SK-N-SH treated with all-trans-retinoic acid at 6 μM for 48 hours (cell line): ENCODE measurements at regions not wholly inside any gene's neighbourhood (a gene's known extent, or its start where the extent isn't known, plus 50 kb on each side); places are given as distances from the start of the nearest gene placed in this dataset.

Experiments used
- ATAC-seq: fragments of 200-7000 bp; cut with Tn5 transposase; 3 replicates; pipeline ENCODE4 v1.9.1; 2020; ENCODE audit warnings: mild to moderate bottlenecking, moderate library complexity
- ARNTL ChIP-seq: fragments of 450-650 bp; formaldehyde crosslinking; IDR thresholded peaks from 2 replicates; pipeline ENCODE4 v1.5.0; 2020; ENCODE audit warnings: low read depth, mild to moderate bottlenecking, moderate library complexity, borderline replicate concordance
- BACH2 ChIP-seq: fragments of 250-450 bp; sonication (Bioruptor Pico); IDR thresholded peaks from 2 replicates; pipeline ENCODE4 v1.9.0; 2021; ENCODE audit warnings: mild to moderate bottlenecking, borderline replicate concordance
- CSDC2 ChIP-seq: fragments of 250-450 bp; sonication (Bioruptor Pico); IDR thresholded peaks from 2 replicates; pipeline ENCODE4 v1.5.0; 2020; ENCODE audit warnings: mild to moderate bottlenecking, moderate library complexity
- ESRRG ChIP-seq: fragments of 250-450 bp; sonication (Bioruptor Pico); IDR thresholded peaks from 2 replicates; pipeline ENCODE4 v1.6.1; 2021; ENCODE audit warnings: mild to moderate bottlenecking
- GLIS3 ChIP-seq: fragments of 250-450 bp; sonication (Bioruptor Pico); IDR thresholded peaks from 2 replicates; pipeline ENCODE4 v1.5.0; 2020; ENCODE audit warnings: mild to moderate bottlenecking, moderate library complexity
- ISL1 ChIP-seq: fragments of 250-450 bp; sonication (Bioruptor Pico); IDR thresholded peaks from 2 replicates; pipeline ENCODE4 v2.1.2; 2022; ENCODE audit warnings: mild to moderate bottlenecking, moderate library complexity
- OSR1 ChIP-seq: fragments of 250-450 bp; sonication (Bioruptor Pico); IDR thresholded peaks from 2 replicates; pipeline ENCODE4 v1.8.0; 2022; ENCODE audit warnings: moderate library complexity, mild to moderate bottlenecking, inconsistent platforms
- POU6F1 ChIP-seq: fragments of 250-450 bp; sonication (Bioruptor Pico); IDR thresholded peaks from 2 replicates; pipeline ENCODE4 v1.8.0; 2021; ENCODE audit warnings: low read depth, mild to moderate bottlenecking, moderate library complexity, borderline replicate concordance
- PPARA ChIP-seq: fragments of 250-450 bp; sonication (Bioruptor Pico); IDR thresholded peaks from 2 replicates; pipeline ENCODE4 v1.5.0; 2020; ENCODE audit warnings: mild to moderate bottlenecking, borderline replicate concordance
- TCF4 ChIP-seq: fragments of 250-450 bp; sonication (Bioruptor Pico); IDR thresholded peaks from 2 replicates; pipeline ENCODE4 v1.8.0; 2021; ENCODE audit warnings: mild to moderate bottlenecking, moderate library complexity, borderline replicate concordance
- TOX ChIP-seq: fragments of 250-450 bp; sonication (Bioruptor Pico); IDR thresholded peaks from 2 replicates; pipeline ENCODE4 v1.8.0; 2021; ENCODE audit warnings: mild to moderate bottlenecking, moderate library complexity, borderline replicate concordance
- ZC3H10 ChIP-seq: fragments of 250-450 bp; sonication (Bioruptor Pico); IDR thresholded peaks from 2 replicates; pipeline ENCODE4 v1.5.1; 2021; ENCODE audit warnings: mild to moderate bottlenecking, moderate library complexity
- ZFP3 ChIP-seq: fragments of 250-450 bp; sonication (Bioruptor Pico); IDR thresholded peaks from 2 replicates; pipeline ENCODE4 v1.5.0; 2020; ENCODE audit warnings: mild to moderate bottlenecking, moderate library complexity
- ZFP30 ChIP-seq: fragments of 450-650 bp; formaldehyde crosslinking; IDR thresholded peaks from 2 replicates; pipeline ENCODE4 v1.5.0; 2022; ENCODE audit warnings: mild to moderate bottlenecking, moderate library complexity
- ZNF565 ChIP-seq: fragments of 450-650 bp; formaldehyde crosslinking; conservative IDR thresholded peaks from 2 replicates; pipeline ENCODE4 v1.5.0; 2020; ENCODE audit warnings: low read depth, mild to moderate bottlenecking, moderate library complexity
- ZNF70 ChIP-seq: fragments of 450-650 bp; formaldehyde crosslinking; IDR thresholded peaks from 2 replicates; pipeline ENCODE4 v1.5.0; 2020; ENCODE audit warnings: mild to moderate bottlenecking, moderate library complexity
- ZNF8 ChIP-seq: fragments of 450-650 bp; formaldehyde crosslinking; IDR thresholded peaks from 2 replicates; pipeline ENCODE4 v1.5.0; 2020; ENCODE audit warnings: mild to moderate bottlenecking, moderate library complexity
- TF ChIP-seq, protein P1 (sequence below): fragments of 250-450 bp; sonication (Bioruptor Pico); IDR thresholded peaks from 2 replicates; pipeline ENCODE4 v1.5.1; 2021; ENCODE audit warnings: mild to moderate bottlenecking, moderate library complexity
- TF ChIP-seq, protein P2 (sequence below): fragments of 250-450 bp; sonication (Bioruptor Pico); IDR thresholded peaks from 2 replicates; pipeline ENCODE4 v1.8.0; 2020; ENCODE audit warnings: mild to moderate bottlenecking, moderate library complexity, borderline replicate concordance
- TF ChIP-seq, protein P3 (sequence below): fragments of 250-450 bp; sonication (Bioruptor Pico); IDR thresholded peaks from 2 replicates; pipeline ENCODE4 v1.5.0; 2020; ENCODE audit warnings: mild to moderate bottlenecking, moderate library complexity

DNA sequence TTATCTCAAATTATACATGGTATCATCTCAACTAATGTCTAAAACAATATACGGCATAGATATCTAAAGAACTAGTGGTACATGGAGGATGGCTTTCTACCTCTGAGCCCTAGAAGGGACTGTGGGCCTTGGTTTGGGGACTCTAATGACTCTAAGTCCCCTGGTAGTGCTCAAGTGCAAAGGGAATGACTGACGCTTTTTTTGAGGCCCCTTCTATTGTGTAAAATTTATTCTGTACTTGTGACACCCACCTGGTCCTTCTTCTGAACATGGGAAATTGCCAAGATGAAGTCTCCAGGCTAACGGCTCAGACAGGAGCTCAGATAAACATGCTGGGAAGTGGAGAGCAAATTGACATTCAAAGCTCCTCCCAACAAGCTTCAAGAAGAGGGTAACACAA lies 53.4 kb upstream of the IGLL5 start:
- TF ChIP-seq ZFP30 (CRISPR knock-in tag) (no peak), ZNF8 (CRISPR knock-in tag) (no peak), CSDC2 (CRISPR knock-in tag) (no peak), TCF4 (CRISPR knock-in tag) (no peak), ISL1 (CRISPR knock-in tag) (no peak), ZNF565 (CRISPR knock-in tag) (no peak), ZFP3 (no peak), ESRRG (CRISPR knock-in tag) (no peak), BACH2 (CRISPR knock-in tag) (no peak), ZNF70 (no peak), GLIS3 (CRISPR knock-in tag) (no peak), POU6F1 (no peak), OSR1 (CRISPR knock-in tag) (no peak), ARNTL (CRISPR knock-in tag) (no peak)
- TF ChIP-seq, protein P1, sequence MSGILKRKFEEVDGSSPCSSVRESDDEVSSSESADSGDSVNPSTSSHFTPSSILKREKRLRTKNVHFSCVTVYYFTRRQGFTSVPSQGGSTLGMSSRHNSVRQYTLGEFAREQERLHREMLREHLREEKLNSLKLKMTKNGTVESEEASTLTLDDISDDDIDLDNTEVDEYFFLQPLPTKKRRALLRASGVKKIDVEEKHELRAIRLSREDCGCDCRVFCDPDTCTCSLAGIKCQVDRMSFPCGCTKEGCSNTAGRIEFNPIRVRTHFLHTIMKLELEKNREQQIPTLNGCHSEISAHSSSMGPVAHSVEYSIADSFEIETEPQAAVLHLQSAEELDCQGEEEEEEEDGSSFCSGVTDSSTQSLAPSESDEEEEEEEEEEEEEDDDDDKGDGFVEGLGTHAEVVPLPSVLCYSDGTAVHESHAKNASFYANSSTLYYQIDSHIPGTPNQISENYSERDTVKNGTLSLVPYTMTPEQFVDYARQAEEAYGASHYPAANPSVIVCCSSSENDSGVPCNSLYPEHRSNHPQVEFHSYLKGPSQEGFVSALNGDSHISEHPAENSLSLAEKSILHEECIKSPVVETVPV, result no peak
- TF ChIP-seq, protein P2, sequence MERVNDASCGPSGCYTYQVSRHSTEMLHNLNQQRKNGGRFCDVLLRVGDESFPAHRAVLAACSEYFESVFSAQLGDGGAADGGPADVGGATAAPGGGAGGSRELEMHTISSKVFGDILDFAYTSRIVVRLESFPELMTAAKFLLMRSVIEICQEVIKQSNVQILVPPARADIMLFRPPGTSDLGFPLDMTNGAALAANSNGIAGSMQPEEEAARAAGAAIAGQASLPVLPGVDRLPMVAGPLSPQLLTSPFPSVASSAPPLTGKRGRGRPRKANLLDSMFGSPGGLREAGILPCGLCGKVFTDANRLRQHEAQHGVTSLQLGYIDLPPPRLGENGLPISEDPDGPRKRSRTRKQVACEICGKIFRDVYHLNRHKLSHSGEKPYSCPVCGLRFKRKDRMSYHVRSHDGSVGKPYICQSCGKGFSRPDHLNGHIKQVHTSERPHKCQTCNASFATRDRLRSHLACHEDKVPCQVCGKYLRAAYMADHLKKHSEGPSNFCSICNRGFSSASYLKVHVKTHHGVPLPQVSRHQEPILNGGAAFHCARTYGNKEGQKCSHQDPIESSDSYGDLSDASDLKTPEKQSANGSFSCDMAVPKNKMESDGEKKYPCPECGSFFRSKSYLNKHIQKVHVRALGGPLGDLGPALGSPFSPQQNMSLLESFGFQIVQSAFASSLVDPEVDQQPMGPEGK, result no peak
- TF ChIP-seq, protein P3, sequence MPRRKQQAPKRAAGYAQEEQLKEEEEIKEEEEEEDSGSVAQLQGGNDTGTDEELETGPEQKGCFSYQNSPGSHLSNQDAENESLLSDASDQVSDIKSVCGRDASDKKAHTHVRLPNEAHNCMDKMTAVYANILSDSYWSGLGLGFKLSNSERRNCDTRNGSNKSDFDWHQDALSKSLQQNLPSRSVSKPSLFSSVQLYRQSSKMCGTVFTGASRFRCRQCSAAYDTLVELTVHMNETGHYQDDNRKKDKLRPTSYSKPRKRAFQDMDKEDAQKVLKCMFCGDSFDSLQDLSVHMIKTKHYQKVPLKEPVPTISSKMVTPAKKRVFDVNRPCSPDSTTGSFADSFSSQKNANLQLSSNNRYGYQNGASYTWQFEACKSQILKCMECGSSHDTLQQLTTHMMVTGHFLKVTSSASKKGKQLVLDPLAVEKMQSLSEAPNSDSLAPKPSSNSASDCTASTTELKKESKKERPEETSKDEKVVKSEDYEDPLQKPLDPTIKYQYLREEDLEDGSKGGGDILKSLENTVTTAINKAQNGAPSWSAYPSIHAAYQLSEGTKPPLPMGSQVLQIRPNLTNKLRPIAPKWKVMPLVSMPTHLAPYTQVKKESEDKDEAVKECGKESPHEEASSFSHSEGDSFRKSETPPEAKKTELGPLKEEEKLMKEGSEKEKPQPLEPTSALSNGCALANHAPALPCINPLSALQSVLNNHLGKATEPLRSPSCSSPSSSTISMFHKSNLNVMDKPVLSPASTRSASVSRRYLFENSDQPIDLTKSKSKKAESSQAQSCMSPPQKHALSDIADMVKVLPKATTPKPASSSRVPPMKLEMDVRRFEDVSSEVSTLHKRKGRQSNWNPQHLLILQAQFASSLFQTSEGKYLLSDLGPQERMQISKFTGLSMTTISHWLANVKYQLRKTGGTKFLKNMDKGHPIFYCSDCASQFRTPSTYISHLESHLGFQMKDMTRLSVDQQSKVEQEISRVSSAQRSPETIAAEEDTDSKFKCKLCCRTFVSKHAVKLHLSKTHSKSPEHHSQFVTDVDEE (CRISPR knock-in tag), result no peak
- TF ChIP-seq, all 23 proteins: peak for 0
- no peak for ATAC-seq

DNA sequence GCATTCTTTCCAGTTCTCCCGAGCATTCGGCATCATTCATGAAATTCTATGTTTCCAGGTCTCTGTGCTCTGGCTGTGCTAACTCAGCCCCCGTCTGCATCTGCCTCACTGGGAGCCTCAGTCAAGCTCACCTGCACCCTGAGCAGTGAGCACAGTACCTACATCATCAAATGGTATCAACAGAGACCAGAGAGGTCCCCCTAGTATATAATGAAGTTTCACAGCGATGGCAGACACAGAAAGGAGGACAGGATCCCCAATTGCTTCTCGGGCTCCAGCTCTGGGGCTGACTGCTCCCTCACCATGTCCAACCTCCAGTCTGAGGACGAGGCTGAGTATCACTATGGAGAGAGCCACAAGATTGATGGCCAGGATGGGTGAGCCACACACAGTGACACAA lies 52.8 kb upstream of the IGLL5 start:
- ATAC-seq, result no peak
- no peak for TF ChIP-seq ZFP30 (CRISPR knock-in tag)
- TF ChIP-seq ZFP3, result no peak
- no peak for TF ChIP-seq BACH2 (CRISPR knock-in tag)

GRCh38 chr22:22835242-22835641 lies 52.4 kb upstream of the IGLL5 start:
- no peak for ATAC-seq
- TF ChIP-seq ESRRG (CRISPR knock-in tag) (no peak), POU6F1 (no peak), GLIS3 (CRISPR knock-in tag) (no peak), ZNF565 (CRISPR knock-in tag) (no peak), ZC3H10 (CRISPR knock-in tag) (no peak), ZFP30 (CRISPR knock-in tag) (no peak), TOX (CRISPR knock-in tag) (no peak), ZNF8 (CRISPR knock-in tag) (no peak), PPARA (CRISPR knock-in tag) (no peak)
- TF ChIP-seq, protein P2, result no peak
- TF ChIP-seq, protein P3 (CRISPR knock-in tag), result no peak
- TF ChIP-seq, protein P1, result no peak
